ENCODE measurements at regions not wholly inside any gene's neighbourhood (a gene's known extent, or its start where the extent isn't known, plus 50 kb on each side); places are given as distances from the start of the nearest gene placed in this dataset.

DNA sequence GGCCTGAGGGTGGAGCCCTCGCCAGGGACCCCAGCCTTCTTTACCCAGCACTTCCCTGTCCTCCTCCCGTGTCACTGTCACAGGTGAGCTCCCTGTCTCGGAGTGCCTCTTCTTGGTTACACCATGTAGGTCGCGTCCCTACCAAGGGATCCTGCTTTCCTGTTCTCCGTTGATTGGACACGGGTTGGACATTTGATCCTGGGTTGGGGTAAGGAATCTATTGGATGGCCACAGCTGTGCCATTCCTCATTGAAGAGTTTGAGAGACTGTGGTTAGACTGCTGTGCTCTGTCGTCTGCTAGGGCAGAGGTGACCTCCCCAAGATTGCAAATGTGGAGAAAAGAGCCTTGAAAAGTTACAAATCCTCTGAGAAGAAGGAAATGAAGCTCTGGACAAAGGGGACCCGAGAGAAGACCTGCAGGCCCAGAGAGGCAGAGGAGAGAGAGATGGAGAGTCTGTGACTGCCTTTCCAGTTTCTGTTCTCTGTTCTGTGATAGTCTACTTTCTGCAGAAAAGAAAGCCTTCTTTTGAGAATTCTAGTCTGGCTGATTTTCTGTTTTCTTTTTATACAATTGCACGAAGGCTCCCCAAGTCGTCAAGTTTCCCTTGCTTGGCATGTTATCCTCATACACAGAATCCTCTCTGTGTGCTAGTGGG is 325.7 kb upstream of the RGMA start:
- no peaks in the 10 kb centered on the region for H3K27me3 ChIP-seq (ENCODE audit: insufficient read depth, poor library complexity, severe bottlenecking)
- DNase-seq (ENCODE audit: low spot score) (no peak), ATAC-seq (ENCODE audit: low read depth) (no peak)
- no peaks in the 10 kb centered on the region for H3K4me1 ChIP-seq (ENCODE audit: insufficient read depth, poor library complexity, severe bottlenecking)
- TF ChIP-seq, protein P1, sequence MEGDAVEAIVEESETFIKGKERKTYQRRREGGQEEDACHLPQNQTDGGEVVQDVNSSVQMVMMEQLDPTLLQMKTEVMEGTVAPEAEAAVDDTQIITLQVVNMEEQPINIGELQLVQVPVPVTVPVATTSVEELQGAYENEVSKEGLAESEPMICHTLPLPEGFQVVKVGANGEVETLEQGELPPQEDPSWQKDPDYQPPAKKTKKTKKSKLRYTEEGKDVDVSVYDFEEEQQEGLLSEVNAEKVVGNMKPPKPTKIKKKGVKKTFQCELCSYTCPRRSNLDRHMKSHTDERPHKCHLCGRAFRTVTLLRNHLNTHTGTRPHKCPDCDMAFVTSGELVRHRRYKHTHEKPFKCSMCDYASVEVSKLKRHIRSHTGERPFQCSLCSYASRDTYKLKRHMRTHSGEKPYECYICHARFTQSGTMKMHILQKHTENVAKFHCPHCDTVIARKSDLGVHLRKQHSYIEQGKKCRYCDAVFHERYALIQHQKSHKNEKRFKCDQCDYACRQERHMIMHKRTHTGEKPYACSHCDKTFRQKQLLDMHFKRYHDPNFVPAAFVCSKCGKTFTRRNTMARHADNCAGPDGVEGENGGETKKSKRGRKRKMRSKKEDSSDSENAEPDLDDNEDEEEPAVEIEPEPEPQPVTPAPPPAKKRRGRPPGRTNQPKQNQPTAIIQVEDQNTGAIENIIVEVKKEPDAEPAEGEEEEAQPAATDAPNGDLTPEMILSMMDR (IDR thresholded peaks at IDR 0.05; ENCODE audit: poor library complexity, severe bottlenecking), result no peak
- no peak overlapping the region for H3K4me3 ChIP-seq (ENCODE audit: severe bottlenecking)
- no peaks in the 10 kb centered on the region for H3K36me3 ChIP-seq (ENCODE audit: low read depth)
- no peak overlapping the region for H3K27ac ChIP-seq (ENCODE audit: poor library complexity, severe bottlenecking)
- H3K9me3 ChIP-seq (ENCODE audit: severe bottlenecking), result no peaks in the 10 kb centered on the region

DNA sequence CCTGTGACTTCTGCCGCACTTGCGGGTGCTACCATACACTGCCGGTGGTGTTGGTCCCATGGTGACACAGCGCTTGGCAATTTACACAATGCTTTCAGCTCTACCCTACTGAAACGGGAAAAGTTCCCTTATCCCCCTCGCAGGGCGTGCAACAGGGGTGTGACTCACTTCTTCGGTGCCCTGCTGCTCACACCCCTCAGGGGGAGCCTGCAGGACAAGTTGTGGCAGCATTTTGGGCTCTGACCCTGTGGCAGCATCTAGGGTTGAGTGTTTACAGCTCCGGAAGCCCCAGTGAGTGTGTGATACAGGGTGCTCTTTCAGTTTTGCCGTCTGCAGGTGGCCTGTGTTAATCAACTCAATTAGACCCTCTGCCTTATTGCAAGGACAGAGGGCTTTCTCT is 324.7 kb upstream of the RGMA start:
- ATAC-seq (ENCODE audit: low read depth) (no peak), DNase-seq (ENCODE audit: low spot score) (no peak)
- Histone ChIP-seq H3K27ac (ENCODE audit: poor library complexity, severe bottlenecking) (no peak overlapping the region), H3K4me3 (ENCODE audit: severe bottlenecking) (no peak overlapping the region), H3K27me3 (ENCODE audit: insufficient read depth, poor library complexity, severe bottlenecking) (no peaks in the 10 kb centered on the region), H3K9me3 (ENCODE audit: severe bottlenecking) (no peaks in the 10 kb centered on the region), H3K4me1 (ENCODE audit: insufficient read depth, poor library complexity, severe bottlenecking) (no peaks in the 10 kb centered on the region), H3K36me3 (ENCODE audit: low read depth) (no peaks in the 10 kb centered on the region)
- TF ChIP-seq, protein P1 (IDR thresholded peaks at IDR 0.05; ENCODE audit: poor library complexity, severe bottlenecking), result no peak

DNA sequence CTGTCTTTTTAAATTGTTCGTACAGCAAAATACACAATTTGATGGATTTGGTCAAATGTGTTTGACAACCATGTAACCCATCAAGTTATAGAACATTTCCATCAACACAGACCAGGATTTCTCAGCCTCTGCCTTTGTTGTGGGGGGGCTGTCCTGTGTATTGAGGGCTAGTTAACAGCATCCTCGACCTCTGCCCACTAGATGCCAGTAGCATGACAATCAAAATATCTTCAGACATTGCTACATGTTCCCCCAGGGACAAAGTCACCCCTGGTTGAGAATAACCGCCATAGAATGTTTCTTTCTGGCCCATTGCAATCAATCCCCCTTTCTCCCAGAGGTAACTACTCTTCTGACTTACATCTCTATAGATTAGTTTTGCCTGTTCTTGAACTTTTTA is 310.1 kb upstream of the RGMA start:
- H3K4me3 ChIP-seq (ENCODE audit: severe bottlenecking), result no peak overlapping the region

DNA sequence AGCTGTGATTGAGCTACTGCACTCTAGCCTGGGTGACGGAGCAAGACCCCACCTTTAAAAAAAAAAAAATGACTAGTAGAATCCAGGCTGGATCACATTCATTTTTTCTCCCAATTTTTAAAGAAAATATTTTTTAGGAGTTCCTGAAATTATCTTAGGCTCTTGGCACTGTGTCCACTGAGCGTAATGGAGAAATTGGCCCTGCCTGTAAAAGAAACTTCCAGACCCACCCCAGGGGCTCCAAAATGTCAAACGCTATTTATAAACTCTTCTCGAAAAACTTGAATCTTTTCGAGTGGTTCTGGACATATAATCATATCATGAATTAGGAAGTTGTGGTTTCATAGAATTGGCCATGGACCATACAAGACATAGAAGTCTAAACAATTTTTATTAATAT is 300.2 kb upstream of the RGMA start:
- Histone ChIP-seq H3K27me3 (ENCODE audit: insufficient read depth, poor library complexity, severe bottlenecking) (no peaks in the 10 kb centered on the region), H3K4me1 (ENCODE audit: insufficient read depth, poor library complexity, severe bottlenecking) (no peaks in the 10 kb centered on the region), H3K4me3 (ENCODE audit: severe bottlenecking) (no peak overlapping the region), H3K36me3 (ENCODE audit: low read depth) (no peaks in the 10 kb centered on the region), H3K9me3 (ENCODE audit: severe bottlenecking) (no peaks in the 10 kb centered on the region), H3K27ac (ENCODE audit: poor library complexity, severe bottlenecking) (no peak overlapping the region)
- no peak for ATAC-seq (ENCODE audit: low read depth)
- no peak for DNase-seq (ENCODE audit: low spot score)
- TF ChIP-seq, protein P1 (IDR thresholded peaks at IDR 0.05; ENCODE audit: poor library complexity, severe bottlenecking), result no peak

More for the DNA sequence above, 310.1 kb upstream of the RGMA start:
- TF ChIP-seq, protein P1 (IDR thresholded peaks at IDR 0.05; ENCODE audit: poor library complexity, severe bottlenecking), result no peak
- ATAC-seq (ENCODE audit: low read depth) (0 out of 3 replicates have a peak, but pooled peaks have one; percentile 31), DNase-seq (ENCODE audit: low spot score) (no peak)
- Histone ChIP-seq H3K4me1 (ENCODE audit: insufficient read depth, poor library complexity, severe bottlenecking) (no peaks in the 10 kb centered on the region), H3K27me3 (ENCODE audit: insufficient read depth, poor library complexity, severe bottlenecking) (peaks cover 3% of the 10 kb centered on the region), H3K27ac (ENCODE audit: poor library complexity, severe bottlenecking) (no peak overlapping the region), H3K36me3 (ENCODE audit: low read depth) (no peaks in the 10 kb centered on the region), H3K9me3 (ENCODE audit: severe bottlenecking) (no peaks in the 10 kb centered on the region)

DNA sequence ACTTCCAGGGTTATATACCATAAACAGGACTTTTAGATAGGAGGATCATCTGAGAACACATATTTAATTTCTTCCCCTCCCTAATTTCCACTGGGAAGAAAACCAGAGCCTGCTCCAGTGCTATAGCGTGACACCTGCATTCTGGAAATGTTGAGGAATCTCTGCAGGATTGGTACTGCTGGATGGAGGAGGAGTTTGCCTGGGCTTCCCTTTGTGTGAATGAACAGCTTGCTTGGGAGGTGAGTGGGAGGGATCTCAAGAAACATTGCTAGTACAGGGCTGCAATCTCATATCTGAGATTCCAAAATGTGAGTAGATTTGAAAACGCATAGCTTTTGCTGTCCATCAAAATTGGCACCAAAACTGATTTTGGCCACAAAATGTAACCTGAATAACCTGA is 295.9 kb upstream of the RGMA start:
- no peak overlapping the region for H3K27ac ChIP-seq (ENCODE audit: poor library complexity, severe bottlenecking)
- no peak for ATAC-seq (ENCODE audit: low read depth)
- no peaks in the 10 kb centered on the region for H3K9me3 ChIP-seq (ENCODE audit: severe bottlenecking)
- H3K4me3 ChIP-seq (ENCODE audit: severe bottlenecking), result no peak overlapping the region
- no peaks in the 10 kb centered on the region for H3K4me1 ChIP-seq (ENCODE audit: insufficient read depth, poor library complexity, severe bottlenecking)
- no peaks in the 10 kb centered on the region for H3K27me3 ChIP-seq (ENCODE audit: insufficient read depth, poor library complexity, severe bottlenecking)
- TF ChIP-seq, protein P1 (IDR thresholded peaks at IDR 0.05; ENCODE audit: poor library complexity, severe bottlenecking), result no peak
- H3K36me3 ChIP-seq (ENCODE audit: low read depth), result no peaks in the 10 kb centered on the region
- no peak for DNase-seq (ENCODE audit: low spot score)

Data from RWPE2 (cell line).